Activated T-helper 17 cell treated with anti-CD3 and anti-CD28 coated beads, Interleukin-2, amount 50 U/mL, for 72 hours (primary cell): ENCODE measurements at regions not wholly inside any gene's neighbourhood (a gene's known extent, or its start where the extent isn't known, plus 50 kb on each side); places are given as distances from the start of the nearest gene placed in this dataset.

Source experiments
- ATAC-seq: fragments of 150-1000 bp; cut with Tn5 transposase; replicated peaks from 2 replicates; pipeline ENCODE4 v1.10.0; 2021; ENCODE audit warnings: mild to moderate bottlenecking, moderate library complexity
- H3K27ac Mint-ChIP-seq: one replicate; pipeline ENCODE4 v1.8.0; 2022; ENCODE audit warnings: mixed read lengths
- H3K27me3 Mint-ChIP-seq: one replicate; pipeline ENCODE4 v1.8.0; 2022; ENCODE audit warnings: mixed read lengths
- H3K36me3 Mint-ChIP-seq: one replicate; pipeline ENCODE4 v1.8.0; 2022; ENCODE audit warnings: low read depth, mild to moderate bottlenecking, mixed read lengths
- H3K4me1 Mint-ChIP-seq: one replicate; pipeline ENCODE4 v1.8.0; 2022; ENCODE audit warnings: mixed read lengths
- H3K4me3 Mint-ChIP-seq: one replicate; pipeline ENCODE4 v1.8.0; 2022; ENCODE audit warnings: mild to moderate bottlenecking, mixed read lengths
- H3K9me3 Mint-ChIP-seq: one replicate; pipeline ENCODE4 v1.8.0; 2022; ENCODE audit warnings: mixed read lengths

DNA sequence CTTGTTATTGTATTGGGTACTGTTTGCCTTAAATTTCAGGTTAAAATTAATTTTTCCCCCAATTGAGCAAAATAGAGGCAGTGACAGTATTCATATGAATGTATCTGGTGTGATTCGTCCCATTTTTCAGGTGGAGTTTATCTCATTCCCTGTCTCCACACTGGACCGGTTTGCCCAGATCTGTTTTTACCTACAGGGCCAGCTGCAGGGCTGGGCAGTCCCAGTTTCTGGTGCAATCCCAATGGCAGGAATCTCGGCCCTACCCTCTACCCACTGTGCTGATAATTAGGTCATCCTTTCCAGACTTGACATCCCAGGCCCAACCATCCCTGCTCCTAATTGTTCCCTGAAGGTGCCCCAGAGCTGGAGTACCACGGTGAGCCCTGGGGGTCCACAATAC is 49.8 kb upstream of the NFE2L3 start:
- no peak overlapping the region for H3K27ac Mint-ChIP-seq
- no peak overlapping the region for H3K4me3 Mint-ChIP-seq
- ATAC-seq, result no peak

More for the DNA sequence above, 49.8 kb upstream of the NFE2L3 start:
- Mint-ChIP-seq H3K9me3 (no peaks in the 10 kb centered on the region), H3K27me3 (no peaks in the 10 kb centered on the region), H3K36me3 (no peaks in the 10 kb centered on the region), H3K4me1 (peaks cover 6% of the 10 kb centered on the region)
